Hepatocyte (in vitro differentiated cells): ENCODE measurements at regions not wholly inside any gene's neighbourhood (a gene's known extent, or its start where the extent isn't known, plus 50 kb on each side); places are given as distances from the start of the nearest gene placed in this dataset.

Experiments used
- DNase-seq: peaks from one replicate; pipeline ENCODE4 v3.0.0-alpha.2; 2016; ENCODE audit warnings: low spot score
- H2AFZ ChIP-seq: fragments of 200-600 bp; sonication (generic); 2 replicates; pipeline ENCODE4 v1.6.0; 2016; ENCODE audit warnings: antibody characterized with exemption, mild to moderate bottlenecking
- H3K27ac ChIP-seq: fragments of 200-600 bp; sonication (generic); 2 replicates; pipeline ENCODE4 v1.5.1; 2016; ENCODE audit warnings: mild to moderate bottlenecking
- H3K27me3 ChIP-seq: fragments of 200-600 bp; sonication (generic); 2 replicates; pipeline ENCODE4 v1.6.1; 2016
- H3K36me3 ChIP-seq: fragments of 200-600 bp; sonication (generic); replicated peaks from 2 replicates; pipeline ENCODE4 v1.5.1; 2016; ENCODE audit warnings: low read depth; ENCODE audit not compliant: insufficient read depth
- H3K4me1 ChIP-seq: fragments of 200-600 bp; sonication (generic); 2 replicates; pipeline ENCODE4 v1.5.1; 2016; ENCODE audit warnings: mild to moderate bottlenecking, moderate library complexity; ENCODE audit not compliant: insufficient read depth
- H3K4me2 ChIP-seq: fragments of 200-600 bp; sonication (generic); 2 replicates; pipeline ENCODE4 v1.6.0; 2016
- H3K4me3 ChIP-seq: fragments of 200-600 bp; sonication (generic); 2 replicates; pipeline ENCODE4 v1.5.1; 2016; ENCODE audit warnings: mild to moderate bottlenecking
- H3K79me2 ChIP-seq: fragments of 200-600 bp; sonication (generic); 2 replicates; pipeline ENCODE4 v1.6.0; 2017; ENCODE audit warnings: mild to moderate bottlenecking
- H3K9me2 ChIP-seq: fragments of 200-600 bp; sonication (generic); replicated peaks from 2 replicates; pipeline ENCODE4 v1.6.0; 2017; ENCODE audit warnings: mild to moderate bottlenecking; ENCODE audit not compliant: insufficient read depth
- H3K9me3 ChIP-seq: fragments of 200-600 bp; sonication (generic); 2 replicates; pipeline ENCODE4 v1.5.1; 2016; ENCODE audit warnings: low read depth, mild to moderate bottlenecking
- H4K20me1 ChIP-seq: fragments of 200-600 bp; sonication (generic); 2 replicates; pipeline ENCODE4 v1.6.0; 2016; ENCODE audit warnings: mild to moderate bottlenecking; ENCODE audit not compliant: insufficient read depth, poor library complexity, severe bottlenecking
- CTCF ChIP-seq: fragments of 200-600 bp; sonication (generic); IDR thresholded peaks from 2 replicates; pipeline ENCODE4 v1.5.1; 2016; ENCODE audit warnings: antibody characterized with exemption, mild to moderate bottlenecking; ENCODE audit not compliant: poor library complexity
- EZH2 ChIP-seq: fragments of 200-600 bp; sonication (generic); IDR thresholded peaks from 2 replicates; pipeline ENCODE4 v1.6.1; 2016; ENCODE audit warnings: antibody characterized with exemption, mild to moderate bottlenecking, borderline replicate concordance
- EZH2phosphoT487 ChIP-seq: fragments of 200-600 bp; sonication (generic); IDR thresholded peaks from one replicate; pipeline ENCODE4 v1.6.1; 2018; ENCODE audit warnings: antibody characterized with exemption, mild to moderate bottlenecking, low read depth, moderate library complexity; ENCODE audit not compliant: unreplicated experiment, severe bottlenecking
- WGBS: methylation state at CpG from one replicate; pipeline ENCODE4 v1.1.6; 2016; ENCODE audit warnings: low lambda C conversion rate; ENCODE audit errors: missing lambda C conversion rate; 5-methylcytosine and 5-hydroxymethylcytosine counted together

GRCh38 chr10:21134645-21135022 is 237.5 kb upstream of the NEBL start:
- no peak for DNase-seq
- Histone ChIP-seq H3K9me3 (no peaks in the 10 kb centered on the region), H3K27ac (no peak overlapping the region), H3K79me2 (no peaks in the 10 kb centered on the region), H2AFZ (no peak overlapping the region), H3K4me3 (no peak overlapping the region), H3K4me1 (peaks cover 3% of the 10 kb centered on the region), H3K4me2 (no peak overlapping the region), H3K36me3 (no peaks in the 10 kb centered on the region), H3K9me2 (no peaks in the 10 kb centered on the region), H3K27me3 (no peaks in the 10 kb centered on the region), H4K20me1 (no peaks in the 10 kb centered on the region)
- 82% methylated on average over 7 of the region's 7 CpGs for WGBS
- no peak for TF ChIP-seq CTCF
- no peak for TF ChIP-seq EZH2
- no peak for TF ChIP-seq EZH2phosphoT487

GRCh38 chr10:21130683-21131442 is 233.8 kb upstream of the NEBL start:
- DNase-seq, result no peak
- Histone ChIP-seq H3K9me2 (no peaks in the 10 kb centered on the region), H3K9me3 (no peaks in the 10 kb centered on the region), H3K27ac (no peak overlapping the region), H3K4me2 (no peak overlapping the region), H3K27me3 (no peaks in the 10 kb centered on the region), H3K4me3 (no peak overlapping the region), H3K36me3 (no peaks in the 10 kb centered on the region), H4K20me1 (no peaks in the 10 kb centered on the region), H3K4me1 (no peaks in the 10 kb centered on the region), H2AFZ (no peak overlapping the region), H3K79me2 (no peaks in the 10 kb centered on the region)
- WGBS, result 89% methylated on average over 3 of the region's 3 CpGs
- no peak for TF ChIP-seq EZH2
- no peak for TF ChIP-seq EZH2phosphoT487
- TF ChIP-seq CTCF, result no peak

DNA sequence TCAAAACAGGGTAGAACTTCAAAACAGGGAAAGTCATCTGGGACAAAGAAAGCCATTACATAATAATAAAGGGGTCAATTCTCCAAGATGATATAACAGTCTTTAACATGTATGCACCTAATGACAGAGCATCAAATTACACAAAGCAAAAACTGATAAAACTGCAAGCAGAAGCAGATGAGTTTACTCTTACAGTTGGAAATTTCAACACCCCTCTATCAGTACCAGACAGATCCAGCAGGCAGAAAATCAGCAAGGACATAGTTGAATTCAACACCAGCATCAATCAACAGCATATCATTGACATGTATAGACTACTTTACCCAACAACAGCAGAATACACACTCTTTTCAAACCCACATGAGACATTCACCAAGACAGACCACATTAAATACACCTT is 233.0 kb upstream of the NEBL start:
- Histone ChIP-seq H3K4me1 (no peaks in the 10 kb centered on the region), H3K4me2 (no peak overlapping the region), H3K9me2 (no peaks in the 10 kb centered on the region), H3K27ac (no peak overlapping the region), H3K9me3 (no peaks in the 10 kb centered on the region), H3K4me3 (no peak overlapping the region), H2AFZ (no peak overlapping the region), H3K79me2 (no peaks in the 10 kb centered on the region), H3K27me3 (no peaks in the 10 kb centered on the region), H3K36me3 (no peaks in the 10 kb centered on the region), H4K20me1 (no peaks in the 10 kb centered on the region)
- TF ChIP-seq EZH2 (no peak), EZH2phosphoT487 (no peak), CTCF (no peak)
- no peak for DNase-seq
